HEK293T (cell line): ENCODE measurements at regions not wholly inside any gene's neighbourhood (a gene's known extent, or its start where the extent isn't known, plus 50 kb on each side); places are given as distances from the start of the nearest gene placed in this dataset.
A peak's percentile ranks its signal among the peaks of the same experiment; 100 is the strongest.

Experiments used
- CTCF ChIA-PET: fragments of 350-600 bp; formaldehyde crosslinking; extraction: SDS; loops from one replicate; lab custom pipeline; 2021; ENCODE audit warnings: antibody characterized with exemption, inconsistent platforms; lab: Yijun Ruan, JAX
- POLR2A ChIA-PET: fragments of 350-600 bp; formaldehyde crosslinking; extraction: SDS; loops from one replicate; lab custom pipeline; 2020; ENCODE audit warnings: antibody characterized with exemption, inconsistent platforms; lab: Yijun Ruan, JAX
- DNase-seq: peaks from one replicate; pipeline ENCODE4 v3.0.0; 2012; ENCODE audit warnings: mixed read lengths; ENCODE audit errors: extremely low spot score
- ARNT ChIP-seq: fragments of 450-650 bp; IDR thresholded peaks from 2 replicates; pipeline ENCODE4 v1.6.1; 2017; ENCODE audit warnings: mild to moderate bottlenecking
- BHLHE40 ChIP-seq: fragments of 450-650 bp; IDR thresholded peaks from 2 replicates; pipeline ENCODE4 v1.6.1; 2016; ENCODE audit warnings: mild to moderate bottlenecking, moderate library complexity, borderline replicate concordance
- CTBP1 ChIP-seq: fragments of 450-650 bp; IDR thresholded peaks from 2 replicates; pipeline ENCODE4 v1.6.1; 2016; ENCODE audit warnings: borderline replicate concordance
- ELF4 ChIP-seq: fragments of 450-650 bp; IDR thresholded peaks from 2 replicates; pipeline ENCODE4 v1.6.1; 2017; ENCODE audit warnings: antibody characterized with exemption
- FOXA1 ChIP-seq: fragments of 450-650 bp; IDR thresholded peaks from 2 replicates; pipeline ENCODE4 v1.6.1; 2016; ENCODE audit warnings: mild to moderate bottlenecking
- FOXK2 ChIP-seq: fragments of 450-650 bp; IDR thresholded peaks from 2 replicates; pipeline ENCODE4 v1.6.1; 2016; ENCODE audit warnings: mild to moderate bottlenecking
- FOXM1 ChIP-seq: fragments of 450-650 bp; IDR thresholded peaks from 2 replicates; pipeline ENCODE4 v1.6.1; 2017; ENCODE audit warnings: mild to moderate bottlenecking, borderline replicate concordance
- HDGF ChIP-seq: fragments of 450-650 bp; IDR thresholded peaks from 2 replicates; pipeline ENCODE4 v1.6.1; 2017; ENCODE audit warnings: antibody characterized with exemption, borderline replicate concordance
- L3MBTL2 ChIP-seq: fragments of 450-650 bp; conservative IDR thresholded peaks from 2 replicates; pipeline ENCODE4 v1.6.1; 2016; ENCODE audit warnings: mild to moderate bottlenecking
- LEF1 ChIP-seq: fragments of 450-650 bp; IDR thresholded peaks from 2 replicates; pipeline ENCODE4 v1.6.1; 2017; ENCODE audit warnings: mild to moderate bottlenecking, borderline replicate concordance
- NFRKB ChIP-seq: fragments of 450-650 bp; IDR thresholded peaks from 2 replicates; pipeline ENCODE4 v1.6.1; 2016; ENCODE audit warnings: mild to moderate bottlenecking, moderate library complexity
- SP1 ChIP-seq: fragments of 450-650 bp; IDR thresholded peaks from 2 replicates; pipeline ENCODE4 v1.6.1; 2017
- SUZ12 ChIP-seq: fragments of 450-650 bp; IDR thresholded peaks from 2 replicates; pipeline ENCODE4 v1.6.1; 2016; ENCODE audit warnings: mild to moderate bottlenecking
- TARDBP ChIP-seq: fragments of 450-650 bp; IDR thresholded peaks from 2 replicates; pipeline ENCODE4 v1.6.1; 2016
- ZNF384 ChIP-seq: fragments of 450-650 bp; IDR thresholded peaks from 2 replicates; pipeline ENCODE4 v1.6.1; 2016
- TF ChIP-seq, protein P1 (sequence below): fragments of 450-650 bp; IDR thresholded peaks from 2 replicates; pipeline ENCODE4 v1.6.1; 2016

DNA sequence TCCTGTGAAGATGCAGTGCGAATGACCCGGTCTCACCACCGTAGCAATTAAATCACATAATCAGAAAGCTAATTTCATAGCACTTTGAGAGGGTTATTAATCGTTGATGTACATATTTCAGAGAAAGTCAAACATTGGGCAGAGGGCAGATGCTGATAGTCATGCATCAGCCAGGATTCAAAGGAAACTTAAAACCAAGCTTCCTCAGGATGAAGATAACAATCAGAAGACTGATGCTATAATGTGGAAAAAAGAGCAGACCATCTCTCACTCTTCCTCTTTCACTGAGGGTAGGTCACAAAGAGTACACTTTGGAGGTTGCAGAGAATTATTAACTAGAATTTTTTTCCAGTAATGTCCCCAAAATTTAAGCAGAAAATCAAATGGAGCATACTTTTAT is 1027.7 kb upstream of the ZEB2 start:
- ChIA-PET CTCF (no interaction called here), POLR2A (no interaction called here)
- DNase-seq, result no peak
- no peak for TF ChIP-seq L3MBTL2
- TF ChIP-seq CTBP1, result no peak
- no peak for TF ChIP-seq BHLHE40
- no peak for TF ChIP-seq TARDBP
- no peak for TF ChIP-seq HDGF
- no peak for TF ChIP-seq SUZ12
- no peak for TF ChIP-seq ARNT
- no peak for TF ChIP-seq ZNF384
- TF ChIP-seq LEF1, result no peak
- TF ChIP-seq FOXK2, result no peak
- TF ChIP-seq NFRKB, result no peak
- TF ChIP-seq FOXA1, result no peak
- TF ChIP-seq, protein P1, sequence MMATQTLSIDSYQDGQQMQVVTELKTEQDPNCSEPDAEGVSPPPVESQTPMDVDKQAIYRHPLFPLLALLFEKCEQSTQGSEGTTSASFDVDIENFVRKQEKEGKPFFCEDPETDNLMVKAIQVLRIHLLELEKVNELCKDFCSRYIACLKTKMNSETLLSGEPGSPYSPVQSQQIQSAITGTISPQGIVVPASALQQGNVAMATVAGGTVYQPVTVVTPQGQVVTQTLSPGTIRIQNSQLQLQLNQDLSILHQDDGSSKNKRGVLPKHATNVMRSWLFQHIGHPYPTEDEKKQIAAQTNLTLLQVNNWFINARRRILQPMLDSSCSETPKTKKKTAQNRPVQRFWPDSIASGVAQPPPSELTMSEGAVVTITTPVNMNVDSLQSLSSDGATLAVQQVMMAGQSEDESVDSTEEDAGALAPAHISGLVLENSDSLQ, result no peak
- TF ChIP-seq FOXM1, result no peak
- no peak for TF ChIP-seq SP1
- TF ChIP-seq ELF4, result no peak

DNA sequence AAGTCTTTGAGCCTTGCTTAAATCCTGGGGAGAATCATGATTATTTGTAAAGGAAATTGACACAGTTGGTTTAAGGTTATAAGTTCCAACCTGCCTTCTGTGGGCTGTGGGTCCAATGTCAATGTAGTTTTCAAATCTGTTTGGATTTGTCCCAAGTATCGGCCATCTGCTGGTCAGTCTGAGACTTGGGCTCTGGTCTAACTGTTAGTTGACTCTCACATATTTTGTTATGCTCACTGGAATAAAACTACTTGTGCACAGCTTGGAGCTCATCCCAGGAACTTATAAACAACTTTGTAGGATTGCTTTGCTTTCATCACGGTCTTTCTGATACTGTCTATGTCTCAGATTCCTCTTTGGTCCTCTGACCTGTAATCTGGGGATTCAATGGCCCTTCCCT is 1026.2 kb upstream of the ZEB2 start:
- TF ChIP-seq ARNT (no peak), FOXK2 (no peak), L3MBTL2 (no peak), NFRKB (no peak), ZNF384 (no peak), LEF1 (no peak), BHLHE40 (no peak), ELF4 (no peak), TARDBP (no peak), SUZ12 (no peak), CTBP1 (no peak), FOXM1 (no peak), FOXA1 (no peak), HDGF (no peak), SP1 (no peak)
- TF ChIP-seq, protein P1, result no peak
- CTCF ChIA-PET, result no interaction called here
- no peak for DNase-seq
- POLR2A ChIA-PET, result no interaction called here

GRCh38 chr2:145543856-145544255 is 1023.9 kb upstream of the ZEB2 start:
- no peak for DNase-seq
- CTCF ChIA-PET, result no interaction called here
- POLR2A ChIA-PET, result no interaction called here
- TF ChIP-seq FOXA1, result no peak
- TF ChIP-seq LEF1, result no peak

GRCh38 chr2:145543155-145543554 is 1023.2 kb upstream of the ZEB2 start:
- POLR2A ChIA-PET, result no interaction called here
- TF ChIP-seq FOXA1 (no peak), TARDBP (no peak), SP1 (no peak), LEF1 (no peak), ELF4 (no peak), NFRKB (no peak), CTBP1 (no peak), SUZ12 (no peak), FOXK2 (no peak), HDGF (no peak), BHLHE40 (no peak), ARNT (no peak), ZNF384 (no peak), FOXM1 (no peak), L3MBTL2 (no peak)
- CTCF ChIA-PET, result no interaction called here
- DNase-seq, result no peak

DNA sequence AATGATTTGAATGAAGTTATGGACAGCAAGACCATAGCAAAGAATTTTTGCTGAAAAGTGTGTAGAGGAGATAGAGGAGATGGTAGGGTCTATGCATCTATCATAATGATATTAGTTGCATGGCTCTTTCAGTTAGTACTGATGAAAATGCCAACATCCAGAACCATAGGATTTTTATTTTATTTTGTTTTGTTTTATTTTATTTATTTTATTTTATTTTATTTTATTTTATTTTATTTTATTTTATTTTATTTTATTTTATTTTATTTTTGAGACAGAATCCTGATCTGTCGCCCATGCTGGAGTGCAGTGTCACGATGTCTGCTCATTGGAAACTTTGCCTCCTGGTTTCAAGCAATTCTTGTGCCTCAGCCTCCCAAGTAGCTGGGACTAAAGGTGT is 1021.1 kb upstream of the ZEB2 start:
- TF ChIP-seq FOXA1 (no peak), ELF4 (no peak), SUZ12 (no peak), LEF1 (no peak), ZNF384 (no peak), FOXK2 (no peak), ARNT (no peak), TARDBP (no peak), SP1 (no peak), BHLHE40 (no peak), L3MBTL2 (no peak), CTBP1 (no peak), HDGF (no peak), NFRKB (no peak)
- TF ChIP-seq, protein P1, result no peak
- ChIA-PET POLR2A (no interaction called here), CTCF (no interaction called here)
- DNase-seq, result no peak

DNA sequence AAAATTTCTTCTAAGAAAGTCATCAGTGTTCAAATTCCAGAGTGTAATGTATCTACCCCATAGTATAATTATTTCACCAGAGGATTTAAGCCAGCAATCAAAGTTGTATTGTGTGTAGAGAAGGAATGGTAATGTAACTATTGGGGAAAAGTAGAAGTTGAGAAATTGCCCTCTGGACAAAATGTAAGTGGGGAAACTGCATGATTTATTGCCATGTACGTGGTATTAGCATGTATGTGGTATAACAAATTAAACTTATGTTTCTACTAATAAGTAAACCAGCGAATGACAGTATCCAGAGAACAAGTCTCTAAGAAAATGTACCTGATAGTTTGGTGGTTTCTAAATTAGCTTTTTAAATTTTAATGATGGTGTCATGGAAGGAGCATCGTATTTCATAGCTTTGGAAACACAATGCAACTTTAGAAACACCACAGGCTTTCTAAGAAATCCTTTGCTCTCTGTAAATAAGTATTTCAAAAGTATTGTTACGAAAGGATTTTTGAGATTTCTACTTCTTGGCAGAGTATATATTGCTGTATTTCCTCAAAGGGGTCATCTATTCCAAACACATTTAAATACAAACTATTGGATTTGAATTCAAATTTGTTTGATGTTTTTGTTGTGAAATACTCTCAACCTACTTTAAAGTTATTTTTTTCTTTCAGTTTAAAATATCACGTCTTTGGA is 1018.9 kb upstream of the ZEB2 start:
- TF ChIP-seq, protein P1, result peak; percentile 40; the same call in 1 of the 2 replicates
- TF ChIP-seq ZNF384, result no peak
- ChIA-PET CTCF (no interaction called here), POLR2A (no interaction called here)
- no peak for DNase-seq
